ENCODE measurements at regions not wholly inside any gene's neighbourhood (a gene's known extent, or its start where the extent isn't known, plus 50 kb on each side); places are given as distances from the start of the nearest gene placed in this dataset.

DNA sequence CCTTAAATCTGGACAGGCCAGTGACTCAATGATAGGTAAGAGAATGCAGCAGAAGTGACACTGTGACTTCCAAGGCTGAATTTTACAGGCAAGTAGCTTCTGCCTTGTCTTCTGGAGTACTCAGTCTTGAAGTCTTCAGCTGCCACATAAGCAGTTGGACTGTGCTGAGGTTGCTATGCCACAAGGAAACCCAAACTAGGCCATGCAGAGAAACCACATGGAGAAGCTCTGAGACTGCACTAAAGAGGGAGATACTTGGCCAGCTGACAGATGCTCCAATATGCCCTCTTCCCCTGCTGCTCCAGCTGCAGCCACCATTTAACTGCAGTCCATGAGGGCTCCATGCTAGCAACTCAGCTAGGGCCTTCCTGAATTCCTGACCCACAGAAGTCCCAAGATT is 119.4 kb upstream of the GADL1 start:
- no peaks in the 10 kb centered on the region for H3K9me3 ChIP-seq (ENCODE audit: control insufficient read depth, low read length, poor library complexity, severe bottlenecking)
- H3K4me1 Mint-ChIP-seq, result peaks cover 9% of the 10 kb centered on the region
- no peak overlapping the region for H3K27ac Mint-ChIP-seq
- ATAC-seq (peak; percentile 71), DNase-seq (no peak)
- no peaks in the 10 kb centered on the region for H3K36me3 Mint-ChIP-seq (ENCODE audit: low read depth)
- H3K27me3 Mint-ChIP-seq, result no peaks in the 10 kb centered on the region
- H3K4me3 Mint-ChIP-seq, result no peak overlapping the region

DNA sequence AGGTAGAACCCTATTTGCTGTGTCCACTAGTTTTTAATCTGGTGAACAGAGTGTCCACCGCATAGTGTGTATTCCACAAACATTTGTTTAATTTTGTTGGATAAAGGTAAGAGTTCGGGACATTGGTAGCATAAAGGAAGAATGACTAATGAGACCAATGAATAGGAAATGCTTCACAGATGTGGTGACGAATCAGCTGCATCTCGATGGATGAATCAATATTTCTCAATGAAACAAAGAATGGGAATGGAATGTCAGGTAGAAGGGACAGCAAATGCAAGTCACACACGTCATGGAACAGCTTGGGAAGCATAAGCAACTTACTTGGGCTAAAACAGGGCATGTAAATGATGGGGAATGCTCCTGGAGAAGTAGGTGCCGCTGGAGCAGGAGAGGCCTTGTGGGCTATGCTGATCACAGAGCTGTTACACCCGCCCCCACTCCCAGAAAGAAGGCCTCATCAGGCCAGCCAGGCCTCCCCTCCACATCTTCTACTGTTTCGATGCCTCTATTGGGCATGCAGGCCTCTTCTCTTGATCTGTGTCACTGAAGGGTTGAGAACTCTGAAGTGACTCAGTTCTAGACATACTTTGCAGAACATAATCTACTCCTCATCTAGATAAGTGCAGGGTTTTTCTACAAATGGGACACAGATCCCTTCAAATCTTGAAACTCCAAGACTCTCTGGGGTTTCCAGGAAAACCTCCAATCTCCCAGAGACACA is 120.0 kb upstream of the GADL1 start:
- peaks cover 6% of the 10 kb centered on the region for H3K4me1 Mint-ChIP-seq
- H3K36me3 Mint-ChIP-seq (ENCODE audit: low read depth), result no peaks in the 10 kb centered on the region
- no peak for DNase-seq
- H3K27ac Mint-ChIP-seq, result no peak overlapping the region
- no peaks in the 10 kb centered on the region for H3K9me3 ChIP-seq (ENCODE audit: control insufficient read depth, low read length, poor library complexity, severe bottlenecking)
- H3K4me3 Mint-ChIP-seq, result no peak overlapping the region
- H3K27me3 Mint-ChIP-seq, result no peaks in the 10 kb centered on the region
- no peak for ATAC-seq

DNA sequence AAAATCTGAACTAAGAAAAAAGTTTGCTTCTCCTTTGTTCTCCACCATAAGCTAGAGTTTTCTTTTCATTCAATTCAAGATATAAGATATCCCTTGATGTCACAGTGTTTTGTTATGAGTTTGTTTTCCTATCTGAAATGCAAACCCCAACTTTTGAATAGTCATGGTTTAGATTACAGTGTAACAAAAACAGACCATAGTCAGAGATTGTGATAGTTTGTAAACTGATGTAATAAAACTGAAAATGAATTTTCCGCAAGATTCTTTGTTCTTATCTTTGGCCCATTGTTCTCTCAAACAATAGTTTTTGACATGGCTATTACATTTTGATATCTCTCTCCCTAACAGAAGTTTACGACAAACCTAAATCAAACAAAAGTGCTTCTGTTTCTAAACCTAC is 121.7 kb upstream of the GADL1 start:
- Mint-ChIP-seq H3K27ac (no peak overlapping the region), H3K27me3 (no peaks in the 10 kb centered on the region), H3K4me3 (no peak overlapping the region), H3K4me1 (peaks cover 6% of the 10 kb centered on the region), H3K36me3 (ENCODE audit: low read depth) (no peaks in the 10 kb centered on the region)
- ATAC-seq (no peak), DNase-seq (no peak)
- H3K9me3 ChIP-seq (ENCODE audit: control insufficient read depth, low read length, poor library complexity, severe bottlenecking), result no peaks in the 10 kb centered on the region

DNA sequence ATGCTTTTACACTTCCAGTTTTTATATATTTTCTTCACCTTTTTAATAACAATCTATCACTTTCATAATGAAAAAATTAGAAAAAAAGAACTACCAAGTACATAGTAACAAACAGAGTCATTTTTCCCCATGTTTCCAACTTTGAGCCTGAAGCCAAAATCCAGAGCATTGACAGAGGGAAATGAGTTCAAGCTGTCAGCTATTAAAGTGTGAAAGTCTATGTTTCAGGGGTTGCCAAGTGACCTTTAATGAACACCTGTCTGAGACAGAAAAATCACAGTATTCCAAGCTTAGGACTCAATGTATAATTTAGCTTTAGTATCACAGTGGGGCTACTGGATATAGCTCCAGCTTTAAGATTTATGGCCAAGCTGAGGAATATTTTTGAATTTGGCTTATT is 128.3 kb upstream of the GADL1 start:
- Mint-ChIP-seq H3K27me3 (no peaks in the 10 kb centered on the region), H3K4me1 (no peaks in the 10 kb centered on the region), H3K4me3 (no peak overlapping the region), H3K27ac (no peak overlapping the region), H3K36me3 (ENCODE audit: low read depth) (no peaks in the 10 kb centered on the region)
- H3K9me3 ChIP-seq (ENCODE audit: control insufficient read depth, low read length, poor library complexity, severe bottlenecking), result no peaks in the 10 kb centered on the region
- ATAC-seq (no peak), DNase-seq (no peak)

DNA sequence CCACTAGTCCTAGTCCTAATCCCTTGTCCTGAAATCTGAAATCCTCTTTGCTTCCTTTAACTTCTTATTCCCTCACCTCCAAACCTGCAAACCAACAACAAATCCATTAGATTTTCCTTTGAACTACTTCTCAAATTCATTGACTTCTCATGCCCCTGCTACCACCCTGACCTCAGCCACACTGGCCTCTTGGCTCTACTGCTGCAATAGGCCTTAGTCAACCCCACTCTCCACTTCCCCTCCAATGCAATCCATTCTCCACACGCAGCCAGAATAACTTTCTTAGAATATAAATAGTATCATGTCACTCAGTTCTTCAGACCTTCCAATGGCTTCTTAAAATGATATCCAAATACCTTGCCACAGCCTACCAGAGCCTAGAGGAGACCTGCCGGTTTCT is 131.1 kb upstream of the GADL1 start:
- no peaks in the 10 kb centered on the region for H3K27me3 Mint-ChIP-seq
- H3K4me1 Mint-ChIP-seq, result no peaks in the 10 kb centered on the region
- DNase-seq (no peak), ATAC-seq (no peak)
- H3K36me3 Mint-ChIP-seq (ENCODE audit: low read depth), result no peaks in the 10 kb centered on the region
- no peak overlapping the region for H3K4me3 Mint-ChIP-seq
- H3K9me3 ChIP-seq (ENCODE audit: control insufficient read depth, low read length, poor library complexity, severe bottlenecking), result no peaks in the 10 kb centered on the region
- H3K27ac Mint-ChIP-seq, result no peak overlapping the region

DNA sequence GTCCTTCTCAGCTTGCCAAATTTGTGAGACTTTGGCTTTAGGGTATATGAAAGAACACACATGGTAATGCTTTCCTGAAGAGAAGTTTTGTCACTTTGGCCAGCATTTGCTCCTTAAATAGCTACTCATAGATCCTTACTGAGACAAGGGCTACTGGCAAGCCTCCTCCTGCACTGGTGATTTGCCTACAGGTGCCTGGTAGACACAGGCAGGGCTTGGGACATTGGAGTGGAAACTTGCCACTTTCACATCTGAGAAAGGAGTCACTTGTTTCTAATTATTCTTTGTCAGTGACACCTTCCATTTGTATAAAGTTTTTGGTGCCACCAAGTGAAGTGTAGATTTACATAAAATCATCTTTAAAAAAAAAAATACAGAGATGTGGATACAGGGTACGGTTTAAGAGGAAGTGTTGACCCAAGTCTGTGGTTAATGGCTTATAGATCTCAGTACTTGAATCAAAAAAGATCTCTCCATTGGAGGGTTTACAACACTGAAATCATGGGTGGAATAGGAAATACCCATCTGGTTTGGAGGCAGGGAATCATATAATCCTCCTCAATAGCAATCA is 132.8 kb upstream of the GADL1 start:
- DNase-seq (no peak), ATAC-seq (no peak)
- H3K27ac Mint-ChIP-seq, result no peak overlapping the region
- no peaks in the 10 kb centered on the region for H3K27me3 Mint-ChIP-seq
- no peaks in the 10 kb centered on the region for H3K36me3 Mint-ChIP-seq (ENCODE audit: low read depth)
- H3K4me1 Mint-ChIP-seq, result no peaks in the 10 kb centered on the region
- H3K9me3 ChIP-seq (ENCODE audit: control insufficient read depth, low read length, poor library complexity, severe bottlenecking), result no peaks in the 10 kb centered on the region
- no peak overlapping the region for H3K4me3 Mint-ChIP-seq

DNA sequence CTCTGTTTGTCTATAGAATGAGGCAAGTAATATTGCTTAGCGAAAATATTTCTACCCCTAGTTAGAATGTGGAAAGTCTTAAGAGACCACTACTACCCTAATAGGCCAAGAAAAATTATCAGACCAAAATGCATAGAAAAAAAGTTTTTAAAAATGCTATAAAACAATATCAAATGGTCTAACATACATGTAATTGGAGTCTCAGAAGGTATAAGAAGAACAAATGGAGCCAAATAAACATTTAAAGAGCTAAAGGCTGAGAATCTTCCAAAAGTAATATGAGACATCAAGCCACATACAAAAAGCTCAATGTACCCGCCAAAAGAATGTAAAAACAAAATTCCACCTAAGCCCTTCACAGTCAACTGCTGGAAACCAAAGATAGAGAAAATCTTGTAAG is 133.5 kb upstream of the GADL1 start:
- Mint-ChIP-seq H3K4me1 (no peaks in the 10 kb centered on the region), H3K4me3 (no peak overlapping the region), H3K27ac (no peak overlapping the region), H3K36me3 (ENCODE audit: low read depth) (no peaks in the 10 kb centered on the region), H3K27me3 (no peaks in the 10 kb centered on the region)
- H3K9me3 ChIP-seq (ENCODE audit: control insufficient read depth, low read length, poor library complexity, severe bottlenecking), result no peaks in the 10 kb centered on the region
- ATAC-seq, result no peak
- DNase-seq, result no peak

DNA sequence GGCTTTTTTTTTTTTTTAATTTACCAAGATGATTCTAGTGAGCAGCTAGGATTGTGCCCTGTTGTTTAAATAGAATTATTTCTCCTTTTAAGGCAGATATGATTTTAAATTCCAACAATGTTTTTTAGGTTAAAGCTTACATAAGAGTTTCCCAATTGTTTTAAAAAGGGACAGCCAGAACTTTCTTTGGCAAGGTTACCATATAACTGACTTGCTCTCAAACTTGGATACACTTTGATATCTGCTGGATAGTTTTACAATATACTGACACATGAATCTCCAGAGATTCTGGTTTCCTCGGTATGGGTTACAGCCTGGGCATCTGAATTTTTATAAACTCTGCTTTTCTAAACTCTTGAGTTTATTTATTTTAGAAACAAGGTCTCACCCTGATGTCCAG is 134.3 kb upstream of the GADL1 start:
- Mint-ChIP-seq H3K4me3 (no peak overlapping the region), H3K27me3 (no peaks in the 10 kb centered on the region), H3K36me3 (ENCODE audit: low read depth) (no peaks in the 10 kb centered on the region), H3K4me1 (no peaks in the 10 kb centered on the region), H3K27ac (no peak overlapping the region)
- ATAC-seq (no peak), DNase-seq (no peak)
- H3K9me3 ChIP-seq (ENCODE audit: control insufficient read depth, low read length, poor library complexity, severe bottlenecking), result no peaks in the 10 kb centered on the region

DNA sequence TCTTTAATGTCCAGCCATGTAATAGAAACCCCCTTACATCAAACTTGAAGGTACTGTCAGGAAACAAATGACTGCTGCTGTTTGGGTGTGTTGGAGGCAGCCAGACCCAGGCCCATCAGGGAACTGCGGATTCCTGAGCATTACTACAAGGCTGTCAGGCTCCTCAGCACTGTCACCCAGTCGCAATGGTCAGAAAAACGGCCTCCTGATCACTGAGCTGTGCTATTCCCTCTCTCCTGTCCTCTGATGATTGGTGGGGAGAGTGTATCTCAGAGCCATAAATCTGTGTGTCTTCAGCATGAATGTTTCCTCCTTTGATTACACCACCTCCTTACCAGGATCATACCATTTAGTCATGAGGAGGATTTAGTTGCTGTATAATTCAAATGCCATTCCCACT is 135.2 kb upstream of the GADL1 start:
- no peaks in the 10 kb centered on the region for H3K9me3 ChIP-seq (ENCODE audit: control insufficient read depth, low read length, poor library complexity, severe bottlenecking)
- H3K4me3 Mint-ChIP-seq, result no peak overlapping the region
- H3K36me3 Mint-ChIP-seq (ENCODE audit: low read depth), result no peaks in the 10 kb centered on the region
- no peak overlapping the region for H3K27ac Mint-ChIP-seq
- H3K27me3 Mint-ChIP-seq, result no peaks in the 10 kb centered on the region
- H3K4me1 Mint-ChIP-seq, result no peaks in the 10 kb centered on the region
- no peak for ATAC-seq
- DNase-seq, result no peak

DNA sequence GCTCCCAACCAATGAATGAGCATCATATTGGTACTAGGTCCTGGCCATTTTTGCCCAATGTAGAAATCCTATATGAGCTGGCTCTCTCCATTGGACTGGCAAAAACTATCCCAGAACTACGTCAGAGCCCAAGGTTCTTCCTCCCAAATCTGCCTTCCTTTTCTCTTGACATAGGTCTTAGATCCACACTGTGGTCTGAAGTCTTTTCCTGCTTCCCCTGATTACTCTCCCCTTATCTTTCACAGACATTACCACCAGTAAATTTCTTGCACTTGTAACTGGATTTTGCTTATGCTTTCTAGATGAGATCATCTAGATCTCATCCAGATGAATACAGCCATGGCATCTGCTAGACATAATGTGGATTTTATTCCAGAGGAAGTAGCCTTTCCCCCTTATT is 141.2 kb upstream of the GADL1 start:
- no peaks in the 10 kb centered on the region for H3K9me3 ChIP-seq (ENCODE audit: control insufficient read depth, low read length, poor library complexity, severe bottlenecking)
- Mint-ChIP-seq H3K27ac (no peak overlapping the region), H3K36me3 (ENCODE audit: low read depth) (peaks cover 2% of the 10 kb centered on the region), H3K4me3 (no peak overlapping the region), H3K27me3 (no peaks in the 10 kb centered on the region), H3K4me1 (no peaks in the 10 kb centered on the region)
- DNase-seq (no peak), ATAC-seq (no peak)

DNA sequence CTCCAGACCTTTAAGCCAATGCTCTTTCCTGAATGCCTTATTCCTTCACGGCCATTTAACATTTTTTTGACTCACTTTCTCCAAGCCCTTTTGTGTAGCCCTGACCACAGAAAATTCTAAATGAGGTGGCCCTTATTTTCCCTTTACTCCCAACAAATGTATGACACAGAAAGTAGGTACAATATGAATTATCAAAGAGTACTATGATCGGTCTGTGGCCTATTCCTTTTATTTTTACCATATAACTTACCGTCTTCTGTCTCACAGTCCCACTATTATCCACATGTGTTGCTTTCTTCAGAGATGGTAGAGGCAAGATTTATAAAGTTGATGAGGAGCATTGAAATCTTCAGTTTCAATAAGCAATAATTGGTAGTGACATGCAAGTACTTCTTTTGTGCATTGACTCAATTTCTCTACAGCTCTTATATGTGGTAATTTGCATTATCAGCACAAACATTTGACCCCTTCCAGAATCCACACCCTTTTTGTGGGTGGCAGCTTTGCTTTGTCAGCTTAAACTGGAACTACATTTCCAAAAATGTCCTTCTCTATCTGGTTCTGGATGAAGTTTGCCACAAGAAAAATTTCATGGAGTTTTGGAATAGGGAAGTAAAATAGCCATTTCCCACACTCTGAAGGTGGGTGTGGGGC is 143.8 kb upstream of the GADL1 start:
- Mint-ChIP-seq H3K4me3 (no peak overlapping the region), H3K4me1 (no peaks in the 10 kb centered on the region), H3K27me3 (no peaks in the 10 kb centered on the region), H3K36me3 (ENCODE audit: low read depth) (peaks cover 2% of the 10 kb centered on the region), H3K27ac (no peak overlapping the region)
- no peaks in the 10 kb centered on the region for H3K9me3 ChIP-seq (ENCODE audit: control insufficient read depth, low read length, poor library complexity, severe bottlenecking)
- DNase-seq (no peak), ATAC-seq (no peak)

DNA sequence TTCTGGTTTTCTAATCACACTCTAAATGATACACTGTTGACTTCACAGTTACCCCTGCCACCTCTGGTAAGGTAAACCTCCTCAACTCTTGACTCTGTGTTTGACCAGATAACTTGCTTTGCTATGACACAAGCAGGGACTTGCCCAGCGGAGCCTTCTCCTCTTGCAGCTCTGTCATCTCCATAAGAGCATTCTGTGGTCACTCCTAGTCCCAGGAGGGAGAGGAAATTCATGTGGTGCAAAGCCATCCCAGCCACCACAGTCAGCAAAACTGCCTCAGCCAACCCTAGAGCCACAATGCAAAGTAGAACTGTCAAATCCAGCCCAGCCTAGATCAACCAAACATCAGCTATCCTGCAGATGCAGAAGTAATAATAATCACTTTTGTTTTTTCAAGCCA is 144.7 kb upstream of the GADL1 start:
- Mint-ChIP-seq H3K4me1 (no peaks in the 10 kb centered on the region), H3K4me3 (no peak overlapping the region)

DNA sequence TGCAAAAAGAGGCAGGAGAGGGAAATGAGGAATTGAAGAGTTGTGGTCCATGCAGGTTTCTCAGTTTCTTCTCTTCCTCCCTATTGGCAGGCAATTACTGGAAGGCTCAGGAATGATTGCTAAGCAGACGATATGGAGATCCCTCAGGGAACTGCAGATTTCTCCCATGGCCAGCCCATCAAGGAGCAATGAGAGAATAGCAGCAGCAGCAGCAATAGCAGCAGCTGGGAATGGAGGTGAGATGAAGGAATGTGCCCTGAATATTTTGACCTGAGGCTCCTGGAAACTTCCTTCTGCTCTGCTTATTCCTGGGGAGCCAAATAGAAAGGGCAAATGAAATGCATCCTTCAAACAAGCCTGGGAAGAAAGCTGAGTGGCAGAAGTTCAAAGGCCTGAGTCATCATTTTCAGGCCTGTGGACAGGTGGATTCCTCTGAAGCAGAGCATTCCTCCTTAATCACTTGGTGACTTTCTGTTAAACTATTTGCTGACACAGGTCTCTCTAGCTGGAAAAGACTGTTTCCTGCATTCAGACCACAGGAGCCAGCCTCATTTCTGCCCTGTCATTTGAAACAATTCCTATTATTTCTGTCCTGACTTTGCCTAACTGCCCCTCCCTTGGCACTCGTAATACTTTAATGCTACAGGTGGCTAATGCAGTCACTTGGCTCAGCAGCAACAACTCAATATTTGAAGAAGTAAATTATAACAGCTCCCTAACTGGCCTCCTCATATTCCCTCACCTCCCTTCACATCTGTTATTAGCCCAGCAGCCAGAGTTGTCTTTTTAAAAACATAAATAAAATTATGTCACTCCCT is 146.9 kb upstream of the GADL1 start:
- H3K36me3 Mint-ChIP-seq (ENCODE audit: low read depth), result peaks cover 2% of the 10 kb centered on the region
- no peak for ATAC-seq
- no peak for DNase-seq
- no peaks in the 10 kb centered on the region for H3K4me1 Mint-ChIP-seq
- no peak overlapping the region for H3K4me3 Mint-ChIP-seq
- no peaks in the 10 kb centered on the region for H3K27me3 Mint-ChIP-seq
- no peak overlapping the region for H3K27ac Mint-ChIP-seq
- H3K9me3 ChIP-seq (ENCODE audit: control insufficient read depth, low read length, poor library complexity, severe bottlenecking), result no peaks in the 10 kb centered on the region

More for the DNA sequence above, 144.7 kb upstream of the GADL1 start:
- H3K9me3 ChIP-seq (ENCODE audit: control insufficient read depth, low read length, poor library complexity, severe bottlenecking), result no peaks in the 10 kb centered on the region
- no peak overlapping the region for H3K27ac Mint-ChIP-seq
- ATAC-seq (no peak), DNase-seq (no peak)
- no peaks in the 10 kb centered on the region for H3K27me3 Mint-ChIP-seq
- peaks cover 2% of the 10 kb centered on the region for H3K36me3 Mint-ChIP-seq (ENCODE audit: low read depth)
